ENCODE measurements at regions not wholly inside any gene's neighbourhood (a gene's known extent, or its start where the extent isn't known, plus 50 kb on each side); places are given as distances from the start of the nearest gene placed in this dataset.

DNA sequence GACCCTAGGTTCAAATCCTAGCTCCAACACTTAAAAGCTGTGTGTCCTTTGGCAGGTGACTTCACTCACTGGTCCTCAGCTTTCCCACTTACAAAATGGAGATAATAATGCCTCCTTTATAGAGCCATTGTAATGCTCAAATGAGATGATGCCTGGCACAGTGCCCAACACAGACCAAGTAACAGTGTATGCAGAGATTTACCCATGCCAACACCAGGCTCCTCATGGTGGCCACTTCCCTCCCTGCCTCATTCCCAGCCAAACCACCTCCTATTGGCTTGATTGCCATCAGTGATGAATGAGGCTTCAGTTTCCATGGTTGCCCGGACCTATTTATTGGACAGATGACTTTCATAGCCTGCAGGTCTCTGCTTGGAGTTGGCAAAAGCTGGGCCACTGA is 469.4 kb downstream of the CDK5RAP2 start:
- TF ChIP-seq, protein P1, sequence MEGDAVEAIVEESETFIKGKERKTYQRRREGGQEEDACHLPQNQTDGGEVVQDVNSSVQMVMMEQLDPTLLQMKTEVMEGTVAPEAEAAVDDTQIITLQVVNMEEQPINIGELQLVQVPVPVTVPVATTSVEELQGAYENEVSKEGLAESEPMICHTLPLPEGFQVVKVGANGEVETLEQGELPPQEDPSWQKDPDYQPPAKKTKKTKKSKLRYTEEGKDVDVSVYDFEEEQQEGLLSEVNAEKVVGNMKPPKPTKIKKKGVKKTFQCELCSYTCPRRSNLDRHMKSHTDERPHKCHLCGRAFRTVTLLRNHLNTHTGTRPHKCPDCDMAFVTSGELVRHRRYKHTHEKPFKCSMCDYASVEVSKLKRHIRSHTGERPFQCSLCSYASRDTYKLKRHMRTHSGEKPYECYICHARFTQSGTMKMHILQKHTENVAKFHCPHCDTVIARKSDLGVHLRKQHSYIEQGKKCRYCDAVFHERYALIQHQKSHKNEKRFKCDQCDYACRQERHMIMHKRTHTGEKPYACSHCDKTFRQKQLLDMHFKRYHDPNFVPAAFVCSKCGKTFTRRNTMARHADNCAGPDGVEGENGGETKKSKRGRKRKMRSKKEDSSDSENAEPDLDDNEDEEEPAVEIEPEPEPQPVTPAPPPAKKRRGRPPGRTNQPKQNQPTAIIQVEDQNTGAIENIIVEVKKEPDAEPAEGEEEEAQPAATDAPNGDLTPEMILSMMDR (IDR thresholded peaks at IDR 0.05 in 8 of 11, conservative IDR thresholded peaks at IDR 0.05 in 3 of 11), result no peak
- TF ChIP-seq POLR2A (IDR thresholded peaks at IDR 0.05), result no peak

Measured in spleen (tissue), 7 donors.